ENCODE measurements at regions not wholly inside any gene's neighbourhood (a gene's known extent, or its start where the extent isn't known, plus 50 kb on each side); places are given as distances from the start of the nearest gene placed in this dataset.
"Not testable (repeated sequence)": the region's sequence is repeated elsewhere in the genome, so short reads cannot be mapped to it uniquely, and the experiment has no call there.

- CTCF ChIA-PET; ATAC-seq; H3K36me3 Mint-ChIP-seq (ENCODE audit: low read depth); H3K9me3 Mint-ChIP-seq (ENCODE audit: insufficient read depth); H3K27me3 Mint-ChIP-seq (ENCODE audit: low read depth); H3K4me3 Mint-ChIP-seq; H3K4me1 Mint-ChIP-seq (ENCODE audit: low read depth); H3K27ac Mint-ChIP-seq; DNase-seq; POLR2A ChIA-PET: not testable (repeated sequence)
Observed at GRCh38 chr9:41738681-41739080, 390.5 kb downstream of the CNTNAP3B start.

- POLR2A ChIA-PET; H3K27me3 Mint-ChIP-seq (ENCODE audit: low read depth); DNase-seq; CTCF ChIA-PET; H3K27ac Mint-ChIP-seq; H3K4me1 Mint-ChIP-seq (ENCODE audit: low read depth); H3K36me3 Mint-ChIP-seq (ENCODE audit: low read depth); H3K9me3 Mint-ChIP-seq (ENCODE audit: insufficient read depth); ATAC-seq; H3K4me3 Mint-ChIP-seq: not testable (repeated sequence)
Observed at GRCh38 chr9:41699190-41699589, 430.0 kb downstream of the CNTNAP3B start.

- H3K4me1 Mint-ChIP-seq (ENCODE audit: low read depth); H3K4me3 Mint-ChIP-seq; H3K27me3 Mint-ChIP-seq (ENCODE audit: low read depth); H3K27ac Mint-ChIP-seq; DNase-seq; H3K36me3 Mint-ChIP-seq (ENCODE audit: low read depth); ATAC-seq; POLR2A ChIA-PET; H3K9me3 Mint-ChIP-seq (ENCODE audit: insufficient read depth); CTCF ChIA-PET: not testable (repeated sequence)
Observed at GRCh38 chr9:41697080-41697479, 432.1 kb downstream of the CNTNAP3B start.

GRCh38 chr9:41679312-41679711 is 449.9 kb downstream of the CNTNAP3B start:
- H3K4me3 Mint-ChIP-seq; POLR2A ChIA-PET; H3K9me3 Mint-ChIP-seq (ENCODE audit: insufficient read depth); H3K27ac Mint-ChIP-seq; ATAC-seq; H3K36me3 Mint-ChIP-seq (ENCODE audit: low read depth); H3K27me3 Mint-ChIP-seq (ENCODE audit: low read depth); DNase-seq; H3K4me1 Mint-ChIP-seq (ENCODE audit: low read depth); CTCF ChIA-PET: not testable (repeated sequence)

GRCh38 chr9:41663497-41664036 is 465.7 kb downstream of the CNTNAP3B start:
- H3K36me3 Mint-ChIP-seq (ENCODE audit: low read depth); H3K27ac Mint-ChIP-seq; H3K4me1 Mint-ChIP-seq (ENCODE audit: low read depth); H3K4me3 Mint-ChIP-seq; H3K27me3 Mint-ChIP-seq (ENCODE audit: low read depth); DNase-seq; CTCF ChIA-PET; ATAC-seq; POLR2A ChIA-PET; H3K9me3 Mint-ChIP-seq (ENCODE audit: insufficient read depth): not testable (repeated sequence)

GRCh38 chr9:41658706-41659105 is 469.6 kb upstream of the ZNG1F start:
- H3K9me3 Mint-ChIP-seq (ENCODE audit: insufficient read depth); ATAC-seq; POLR2A ChIA-PET; CTCF ChIA-PET; H3K27me3 Mint-ChIP-seq (ENCODE audit: low read depth); H3K4me3 Mint-ChIP-seq; H3K36me3 Mint-ChIP-seq (ENCODE audit: low read depth); H3K4me1 Mint-ChIP-seq (ENCODE audit: low read depth); DNase-seq; H3K27ac Mint-ChIP-seq: not testable (repeated sequence)

GRCh38 chr9:41658116-41658515 is 469.0 kb upstream of the ZNG1F start:
- ATAC-seq; H3K9me3 Mint-ChIP-seq (ENCODE audit: insufficient read depth); H3K27me3 Mint-ChIP-seq (ENCODE audit: low read depth); H3K27ac Mint-ChIP-seq; H3K4me3 Mint-ChIP-seq; H3K4me1 Mint-ChIP-seq (ENCODE audit: low read depth); DNase-seq; CTCF ChIA-PET; H3K36me3 Mint-ChIP-seq (ENCODE audit: low read depth); POLR2A ChIA-PET: not testable (repeated sequence)

GRCh38 chr9:41657141-41657540 is 468.0 kb upstream of the ZNG1F start:
- POLR2A ChIA-PET; H3K27ac Mint-ChIP-seq; H3K27me3 Mint-ChIP-seq (ENCODE audit: low read depth); DNase-seq; H3K36me3 Mint-ChIP-seq (ENCODE audit: low read depth); H3K4me1 Mint-ChIP-seq (ENCODE audit: low read depth); H3K9me3 Mint-ChIP-seq (ENCODE audit: insufficient read depth); CTCF ChIA-PET; ATAC-seq; H3K4me3 Mint-ChIP-seq: not testable (repeated sequence)

- H3K9me3 Mint-ChIP-seq (ENCODE audit: insufficient read depth); CTCF ChIA-PET; H3K27me3 Mint-ChIP-seq (ENCODE audit: low read depth); H3K27ac Mint-ChIP-seq; H3K36me3 Mint-ChIP-seq (ENCODE audit: low read depth); POLR2A ChIA-PET; ATAC-seq; H3K4me3 Mint-ChIP-seq; H3K4me1 Mint-ChIP-seq (ENCODE audit: low read depth): not testable (repeated sequence)
- peak; percentile 28 for DNase-seq
Observed at GRCh38 chr9:41655071-41655554, 466.0 kb upstream of the ZNG1F start.

- H3K27ac Mint-ChIP-seq; H3K27me3 Mint-ChIP-seq (ENCODE audit: low read depth); H3K4me3 Mint-ChIP-seq; ATAC-seq; CTCF ChIA-PET; DNase-seq; H3K36me3 Mint-ChIP-seq (ENCODE audit: low read depth); H3K9me3 Mint-ChIP-seq (ENCODE audit: insufficient read depth); POLR2A ChIA-PET; H3K4me1 Mint-ChIP-seq (ENCODE audit: low read depth): not testable (repeated sequence)
Observed at GRCh38 chr9:41654349-41654748, 465.2 kb upstream of the ZNG1F start.

- ATAC-seq; H3K4me1 Mint-ChIP-seq (ENCODE audit: low read depth); POLR2A ChIA-PET; H3K27ac Mint-ChIP-seq; H3K9me3 Mint-ChIP-seq (ENCODE audit: insufficient read depth); H3K27me3 Mint-ChIP-seq (ENCODE audit: low read depth); CTCF ChIA-PET; DNase-seq; H3K36me3 Mint-ChIP-seq (ENCODE audit: low read depth): not testable (repeated sequence)
- peak overlapping the region; percentile 52 for H3K4me3 Mint-ChIP-seq
Observed at GRCh38 chr9:41653560-41654340, 464.6 kb upstream of the ZNG1F start.

- H3K27me3 Mint-ChIP-seq (ENCODE audit: low read depth); H3K4me1 Mint-ChIP-seq (ENCODE audit: low read depth); H3K27ac Mint-ChIP-seq; H3K4me3 Mint-ChIP-seq; DNase-seq; H3K9me3 Mint-ChIP-seq (ENCODE audit: insufficient read depth); CTCF ChIA-PET; POLR2A ChIA-PET; ATAC-seq; H3K36me3 Mint-ChIP-seq (ENCODE audit: low read depth): not testable (repeated sequence)
Observed at GRCh38 chr9:41652800-41653199, 463.7 kb upstream of the ZNG1F start.

Measured in activated CD8-positive, alpha-beta T cell treated with anti-CD3 and anti-CD28 coated beads, Interleukin-2, amount 10 ng/mL, durations not matched to agents 7 days and 5 days (primary cell).